ENCODE measurements at regions not wholly inside any gene's neighbourhood (a gene's known extent, or its start where the extent isn't known, plus 50 kb on each side); places are given as distances from the start of the nearest gene placed in this dataset.

DNA sequence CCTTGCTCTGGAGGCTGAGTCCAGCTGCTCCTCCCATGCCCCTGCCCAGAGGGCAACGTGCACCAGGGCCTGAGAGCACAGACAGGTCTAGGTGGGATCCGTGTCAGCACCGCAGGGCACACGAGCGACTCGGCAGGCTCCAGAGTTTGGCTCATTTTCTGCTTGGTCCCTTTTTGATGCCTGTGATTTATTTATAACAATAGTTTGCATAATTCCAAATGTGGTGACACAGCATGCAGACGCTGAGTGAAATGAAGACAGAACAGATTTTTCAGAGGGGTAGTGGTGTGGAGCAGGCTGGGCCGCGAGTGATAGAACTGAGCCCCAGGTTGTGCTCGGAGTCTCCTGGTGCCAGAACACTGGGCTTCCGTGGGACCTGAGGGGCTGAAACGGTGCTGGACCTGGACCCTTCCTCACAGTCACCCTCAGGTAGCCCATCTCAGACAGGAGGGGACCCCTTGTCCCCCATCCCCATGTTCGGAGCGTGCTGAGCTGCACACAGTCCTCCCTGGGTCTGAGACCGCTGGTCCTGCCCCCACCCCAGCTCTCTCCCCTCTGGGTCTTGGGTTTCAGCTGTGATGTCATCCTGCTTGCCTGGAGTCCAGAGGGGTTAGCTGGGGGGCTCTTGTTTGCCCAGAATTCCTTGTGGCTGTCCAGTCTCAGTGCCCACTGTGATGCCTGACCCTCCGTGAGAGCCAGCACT lies 95.9 kb downstream of the METRNL start:
- Histone ChIP-seq H3K4me1 (ENCODE audit: control insufficient read depth in 1 of 2, insufficient read depth in 2 of 2, low read length in 2 of 2) (peaks cover 0 to 8% of the 10 kb centered on the region in 2 donors), H3K9me3 (ENCODE audit: control insufficient read depth in 1 of 2, low read length in 2 of 2) (no peaks in the 10 kb centered on the region), H3K27me3 (ENCODE audit: low read depth, low read length) (no peaks in the 10 kb centered on the region), H3K4me3 (ENCODE audit: low read depth in 1 of 2, low read length in 2 of 2) (no peak overlapping the region), H3K36me3 (ENCODE audit: control insufficient read depth in 1 of 2, insufficient read depth in 2 of 2, low read length in 2 of 2) (no peaks in the 10 kb centered on the region), H3K27ac (ENCODE audit: low read length) (no peak overlapping the region)

DNA sequence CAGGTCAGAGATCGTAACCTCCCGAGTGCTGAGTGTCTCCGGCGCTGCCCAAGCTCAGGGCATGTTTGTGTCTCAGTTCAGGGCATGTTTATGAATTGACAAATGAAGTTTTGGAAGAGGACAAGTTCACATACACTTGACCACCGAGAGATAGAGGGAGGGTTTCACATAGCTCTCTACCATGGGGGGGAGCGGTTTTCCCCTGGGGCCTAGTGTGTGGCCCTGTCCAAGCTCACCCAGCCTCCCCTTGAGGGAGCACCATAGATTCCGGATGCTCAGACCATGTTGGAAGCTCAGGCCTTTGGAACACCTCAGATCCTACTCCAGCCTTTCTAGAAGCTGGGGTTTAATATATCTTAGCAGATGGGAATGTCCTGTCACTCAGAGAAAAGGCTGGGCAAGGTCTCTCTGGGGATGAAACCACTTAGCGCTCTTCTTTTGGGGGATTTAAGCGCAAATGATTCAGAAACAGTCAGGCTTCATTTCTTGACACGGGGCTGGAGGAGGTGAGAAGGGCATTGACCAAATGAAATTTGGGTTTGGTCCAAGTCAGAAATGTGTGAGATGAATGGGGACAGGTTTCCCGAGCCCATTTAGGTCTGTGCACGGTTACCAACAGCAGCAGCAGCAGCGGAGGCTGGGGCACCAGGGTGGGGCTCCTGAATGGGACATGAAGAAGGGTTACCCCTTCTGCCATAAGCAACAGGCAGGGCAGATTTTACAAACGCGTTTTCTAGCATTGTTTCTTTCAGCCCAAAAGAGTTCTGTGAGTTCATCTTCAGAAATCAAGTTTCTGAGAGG lies 96.6 kb downstream of the METRNL start:
- H3K4me3 ChIP-seq (ENCODE audit: low read depth in 1 of 2, low read length in 2 of 2), result no peak overlapping the region
- no peaks in the 10 kb centered on the region for H3K36me3 ChIP-seq (ENCODE audit: control insufficient read depth in 1 of 2, insufficient read depth in 2 of 2, low read length in 2 of 2)
- H3K9me3 ChIP-seq (ENCODE audit: control insufficient read depth in 1 of 2, low read length in 2 of 2), result no peaks in the 10 kb centered on the region
- no peak overlapping the region for H3K27ac ChIP-seq (ENCODE audit: low read length)
- no peaks in the 10 kb centered on the region for H3K27me3 ChIP-seq (ENCODE audit: low read depth, low read length)
- peaks cover 0 to 9% of the 10 kb centered on the region in 2 donors for H3K4me1 ChIP-seq (ENCODE audit: control insufficient read depth in 1 of 2, insufficient read depth in 2 of 2, low read length in 2 of 2)

- H3K36me3 ChIP-seq (ENCODE audit: control insufficient read depth in 1 of 2, insufficient read depth in 2 of 2, low read length in 2 of 2), result no peaks in the 10 kb centered on the region
- no peaks in the 10 kb centered on the region for H3K9me3 ChIP-seq (ENCODE audit: control insufficient read depth in 1 of 2, low read length in 2 of 2)
- no peaks in the 10 kb centered on the region for H3K27me3 ChIP-seq (ENCODE audit: low read depth, low read length)
- no peak overlapping the region for H3K4me3 ChIP-seq (ENCODE audit: low read depth in 1 of 2, low read length in 2 of 2)
- H3K27ac ChIP-seq (ENCODE audit: low read length), result no peak overlapping the region
- H3K4me1 ChIP-seq (ENCODE audit: control insufficient read depth in 1 of 2, insufficient read depth in 2 of 2, low read length in 2 of 2), result peaks cover 0 to 9% of the 10 kb centered on the region in 2 donors
Measured at GRCh38 chr17:83176623-83177583, 97.5 kb downstream of the METRNL start.

DNA sequence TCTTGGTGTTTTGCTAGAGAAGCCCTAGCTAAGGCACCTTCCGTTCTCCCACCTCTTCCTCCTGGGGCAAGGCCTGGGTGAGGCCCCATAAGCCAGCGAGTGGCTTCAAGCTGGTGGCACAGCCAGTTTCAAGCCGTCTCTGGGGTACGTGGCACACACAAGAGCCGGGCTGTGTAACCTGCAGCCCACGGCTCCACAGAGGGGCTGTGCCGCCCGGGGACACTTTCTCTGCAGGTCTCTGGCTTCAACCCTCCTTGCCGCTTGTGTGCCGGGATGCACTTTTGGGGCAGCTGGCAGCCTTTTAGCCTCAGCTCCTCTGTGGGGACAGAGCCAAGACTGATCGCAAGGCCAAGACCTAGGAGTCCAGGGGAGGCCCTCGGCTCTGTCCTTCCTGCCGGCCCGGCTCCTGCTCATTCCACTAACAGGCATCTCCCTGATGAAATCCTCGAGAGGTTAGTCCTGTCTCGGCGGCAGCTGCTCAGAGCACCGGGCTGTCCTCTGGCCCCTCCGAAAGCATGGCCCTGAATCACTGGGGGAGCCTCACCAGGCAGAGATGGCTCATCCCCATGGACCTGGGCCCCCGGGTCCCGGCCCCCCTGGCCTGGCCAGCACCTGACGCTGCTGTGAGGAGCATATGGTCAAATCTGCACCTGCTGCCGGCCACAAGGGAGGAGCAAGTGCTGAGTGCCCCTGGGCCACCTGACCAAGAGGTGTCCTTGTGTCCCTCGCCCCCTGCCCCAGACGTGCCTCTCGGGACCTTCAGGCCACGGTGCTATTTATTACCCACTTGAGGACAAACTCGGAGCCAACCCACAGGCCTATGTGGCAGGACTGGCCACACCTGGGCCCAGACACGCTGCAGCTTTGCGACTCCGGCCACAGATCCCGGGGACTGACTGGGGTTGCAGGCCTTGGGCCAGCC lies 98.5 kb downstream of the METRNL start:
- Histone ChIP-seq H3K9me3 (ENCODE audit: control insufficient read depth in 1 of 2, low read length in 2 of 2) (no peaks in the 10 kb centered on the region), H3K4me1 (ENCODE audit: control insufficient read depth in 1 of 2, insufficient read depth in 2 of 2, low read length in 2 of 2) (peaks cover 0 to 9% of the 10 kb centered on the region in 2 donors), H3K36me3 (ENCODE audit: control insufficient read depth in 1 of 2, insufficient read depth in 2 of 2, low read length in 2 of 2) (no peaks in the 10 kb centered on the region), H3K27me3 (ENCODE audit: low read depth, low read length) (no peaks in the 10 kb centered on the region), H3K4me3 (ENCODE audit: low read depth in 1 of 2, low read length in 2 of 2) (no peak overlapping the region), H3K27ac (ENCODE audit: low read length) (no peak overlapping the region)

DNA sequence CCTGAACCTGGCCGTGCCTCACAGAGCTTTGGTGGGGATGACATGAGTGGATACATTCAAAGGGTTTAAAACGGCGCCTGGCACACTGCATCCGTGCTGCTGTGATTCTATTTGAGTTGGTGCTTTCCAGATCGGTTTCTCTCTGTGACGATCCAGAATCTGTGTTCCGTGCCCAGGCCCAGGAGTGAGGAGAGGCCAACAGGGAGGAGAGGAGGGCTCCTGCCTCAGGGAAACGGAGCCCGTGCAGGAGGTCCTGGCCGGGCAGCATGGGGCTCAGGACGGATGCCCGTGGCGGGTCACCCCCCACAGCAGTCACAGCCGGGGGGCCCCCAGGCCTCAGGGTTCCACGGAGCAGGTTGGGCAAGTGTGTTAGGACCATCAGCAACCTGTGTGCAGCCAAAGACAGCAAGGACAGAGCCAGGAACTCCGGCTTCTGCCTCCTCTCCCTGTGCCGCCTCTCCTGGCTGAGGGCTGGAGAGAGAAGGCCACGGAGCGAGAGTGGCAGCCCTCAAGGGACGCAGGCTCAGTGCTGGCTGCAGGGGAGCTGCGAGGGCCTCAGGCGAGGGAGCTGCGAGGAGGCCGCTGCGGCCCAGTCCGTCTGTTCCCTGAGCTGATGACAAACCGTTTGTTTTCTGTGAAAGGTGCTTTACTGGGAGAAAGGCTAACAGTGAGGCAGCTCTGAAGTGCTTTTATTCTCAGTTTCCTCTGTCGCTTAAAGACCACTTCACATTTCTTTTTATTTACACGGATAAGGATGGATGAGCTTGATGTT lies 99.3 kb downstream of the METRNL start:
- H3K27me3 ChIP-seq (ENCODE audit: low read depth, low read length), result no peaks in the 10 kb centered on the region
- H3K4me1 ChIP-seq (ENCODE audit: control insufficient read depth in 1 of 2, insufficient read depth in 2 of 2, low read length in 2 of 2), result peaks cover 0 to 9% of the 10 kb centered on the region in 2 donors
- H3K27ac ChIP-seq (ENCODE audit: low read length), result no peak overlapping the region
- H3K4me3 ChIP-seq (ENCODE audit: low read depth in 1 of 2, low read length in 2 of 2), result no peak overlapping the region
- no peaks in the 10 kb centered on the region for H3K36me3 ChIP-seq (ENCODE audit: control insufficient read depth in 1 of 2, insufficient read depth in 2 of 2, low read length in 2 of 2)
- no peaks in the 10 kb centered on the region for H3K9me3 ChIP-seq (ENCODE audit: control insufficient read depth in 1 of 2, low read length in 2 of 2)

- Histone ChIP-seq H3K27me3 (ENCODE audit: low read depth, low read length) (no peaks in the 10 kb centered on the region), H3K27ac (ENCODE audit: low read length) (no peak overlapping the region), H3K36me3 (ENCODE audit: control insufficient read depth in 1 of 2, insufficient read depth in 2 of 2, low read length in 2 of 2) (no peaks in the 10 kb centered on the region), H3K4me3 (ENCODE audit: low read depth in 1 of 2, low read length in 2 of 2) (no peak overlapping the region), H3K4me1 (ENCODE audit: control insufficient read depth in 1 of 2, insufficient read depth in 2 of 2, low read length in 2 of 2) (peaks cover 0 to 9% of the 10 kb centered on the region in 2 donors), H3K9me3 (ENCODE audit: control insufficient read depth in 1 of 2, low read length in 2 of 2) (no peaks in the 10 kb centered on the region)
Measured at GRCh38 chr17:83179374-83179773, 100.0 kb downstream of the METRNL start.

- peaks cover 0 to 9% of the 10 kb centered on the region in 2 donors for H3K4me1 ChIP-seq (ENCODE audit: control insufficient read depth in 1 of 2, insufficient read depth in 2 of 2, low read length in 2 of 2)
- H3K27ac ChIP-seq (ENCODE audit: low read length), result no peak overlapping the region
- no peaks in the 10 kb centered on the region for H3K9me3 ChIP-seq (ENCODE audit: control insufficient read depth in 1 of 2, low read length in 2 of 2)
- no peak overlapping the region for H3K4me3 ChIP-seq (ENCODE audit: low read depth in 1 of 2, low read length in 2 of 2)
- no peaks in the 10 kb centered on the region for H3K36me3 ChIP-seq (ENCODE audit: control insufficient read depth in 1 of 2, insufficient read depth in 2 of 2, low read length in 2 of 2)
- H3K27me3 ChIP-seq (ENCODE audit: low read depth, low read length), result no peaks in the 10 kb centered on the region
Measured at GRCh38 chr17:83179811-83180210, 100.4 kb downstream of the METRNL start.

- Histone ChIP-seq H3K4me3 (ENCODE audit: low read depth in 1 of 2, low read length in 2 of 2) (no peak overlapping the region), H3K27ac (ENCODE audit: low read length) (no peak overlapping the region), H3K36me3 (ENCODE audit: control insufficient read depth in 1 of 2, insufficient read depth in 2 of 2, low read length in 2 of 2) (no peaks in the 10 kb centered on the region), H3K27me3 (ENCODE audit: low read depth, low read length) (no peaks in the 10 kb centered on the region), H3K9me3 (ENCODE audit: control insufficient read depth in 1 of 2, low read length in 2 of 2) (no peaks in the 10 kb centered on the region), H3K4me1 (ENCODE audit: control insufficient read depth in 1 of 2, insufficient read depth in 2 of 2, low read length in 2 of 2) (peaks cover 0 to 9% of the 10 kb centered on the region in 2 donors)
Measured at GRCh38 chr17:83180264-83180995, 101.0 kb downstream of the METRNL start.

DNA sequence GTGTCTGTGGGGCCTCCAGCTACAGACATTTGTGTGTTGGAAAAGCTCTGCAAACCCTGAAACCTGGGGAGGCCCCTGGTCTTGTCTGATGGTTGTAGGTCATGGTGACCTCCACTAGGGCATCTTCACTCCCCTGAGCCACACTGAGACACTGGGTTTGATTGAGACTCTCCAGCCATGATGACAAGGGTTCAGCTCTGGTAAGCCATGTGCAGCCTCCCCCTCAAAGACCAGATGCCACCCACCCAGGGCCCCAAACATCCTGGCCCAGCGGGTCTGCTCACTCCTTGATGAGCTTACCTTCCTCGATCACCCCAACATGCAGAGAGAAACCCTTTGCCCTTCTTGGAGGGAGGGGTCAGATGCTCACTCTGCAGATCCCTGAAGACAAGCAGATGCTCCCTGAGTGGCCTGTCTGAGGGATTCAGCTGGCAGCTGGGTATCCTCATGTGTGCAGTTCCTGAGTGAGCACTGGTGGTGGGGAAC lies 101.6 kb downstream of the METRNL start:
- no peaks in the 10 kb centered on the region for H3K9me3 ChIP-seq (ENCODE audit: control insufficient read depth in 1 of 2, low read length in 2 of 2)
- no peak overlapping the region for H3K4me3 ChIP-seq (ENCODE audit: low read depth in 1 of 2, low read length in 2 of 2)
- no peaks in the 10 kb centered on the region for H3K36me3 ChIP-seq (ENCODE audit: control insufficient read depth in 1 of 2, insufficient read depth in 2 of 2, low read length in 2 of 2)
- H3K4me1 ChIP-seq (ENCODE audit: control insufficient read depth in 1 of 2, insufficient read depth in 2 of 2, low read length in 2 of 2), result peaks cover 0 to 9% of the 10 kb centered on the region in 2 donors
- no peak overlapping the region for H3K27ac ChIP-seq (ENCODE audit: low read length)
- H3K27me3 ChIP-seq (ENCODE audit: low read depth, low read length), result no peaks in the 10 kb centered on the region

Measured in muscle layer of duodenum (tissue), 2 donors.